Activated CD4-positive, alpha-beta T cell treated with anti-CD3 and anti-CD28 coated beads, Interleukin-2, amount 50 U/mL, for 24 hours (primary cell): ENCODE measurements at regions not wholly inside any gene's neighbourhood (a gene's known extent, or its start where the extent isn't known, plus 50 kb on each side); places are given as distances from the start of the nearest gene placed in this dataset.
"Not testable (repeated sequence)": the region's sequence is repeated elsewhere in the genome, so short reads cannot be mapped to it uniquely, and the experiment has no call there.

ENCODE experiments used
- DNase-seq, 2 donors: peaks; one replicate each; pipeline ENCODE4 v3.0.0-alpha.2; 2020; ENCODE audit warnings: low read depth in 1 of 2, low spot score in 1 of 2

DNA sequence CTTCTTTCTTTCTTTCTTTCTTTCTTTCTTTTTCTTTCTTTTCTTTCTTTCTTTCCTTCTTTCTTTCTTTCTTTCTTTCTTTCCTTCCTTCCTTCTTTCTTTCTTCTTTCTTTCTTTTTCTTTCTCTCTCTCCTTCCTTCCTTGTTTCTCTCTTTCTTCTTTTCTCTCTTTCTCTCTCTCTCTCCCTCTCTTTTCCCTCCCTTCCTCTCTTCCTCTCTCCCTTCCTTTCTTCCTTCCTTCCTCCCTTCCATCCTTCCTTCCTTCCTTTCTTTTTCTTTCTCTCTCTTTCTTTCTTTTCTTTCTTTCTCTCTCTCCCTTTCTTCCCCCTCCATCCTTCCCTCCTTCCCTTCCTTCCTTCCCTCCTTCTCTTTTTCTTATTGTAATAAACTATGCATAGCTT is 105.5 kb downstream of the ZBTB18 start:
- DNase-seq: not testable (repeated sequence)

DNA sequence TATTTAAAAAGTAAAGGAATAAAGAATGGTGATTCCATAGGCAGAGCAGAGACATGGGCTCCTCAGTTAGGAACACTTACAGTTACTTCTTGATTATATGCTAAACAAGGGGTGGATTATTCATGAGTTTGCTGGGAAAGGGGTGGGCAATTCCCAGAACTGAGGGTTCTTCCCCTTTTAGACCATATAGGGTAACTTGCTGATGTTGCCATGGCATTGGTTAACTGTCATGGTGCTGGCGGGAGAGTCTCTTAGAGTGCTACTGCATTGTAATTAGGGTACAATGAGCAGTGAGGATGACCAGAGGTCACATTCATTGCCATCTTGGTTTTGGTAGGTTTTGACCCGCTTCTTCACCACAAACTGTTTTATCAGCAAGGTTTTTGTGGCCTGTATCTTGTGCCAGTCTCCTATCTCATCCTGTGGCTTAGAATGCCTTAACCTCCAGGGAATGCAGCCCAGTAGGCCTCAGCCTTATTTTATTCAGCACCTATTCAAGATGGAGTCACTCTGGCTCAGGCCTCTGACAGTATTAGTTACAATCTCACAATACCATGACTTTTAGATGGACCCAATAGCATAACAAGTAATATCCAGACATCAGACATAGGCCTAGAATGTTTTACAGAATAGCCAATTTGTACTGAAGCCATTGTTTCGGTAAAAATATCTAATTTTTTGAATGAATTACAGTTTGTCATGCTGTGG is 106.8 kb downstream of the ZBTB18 start:
- no peak for DNase-seq

DNA sequence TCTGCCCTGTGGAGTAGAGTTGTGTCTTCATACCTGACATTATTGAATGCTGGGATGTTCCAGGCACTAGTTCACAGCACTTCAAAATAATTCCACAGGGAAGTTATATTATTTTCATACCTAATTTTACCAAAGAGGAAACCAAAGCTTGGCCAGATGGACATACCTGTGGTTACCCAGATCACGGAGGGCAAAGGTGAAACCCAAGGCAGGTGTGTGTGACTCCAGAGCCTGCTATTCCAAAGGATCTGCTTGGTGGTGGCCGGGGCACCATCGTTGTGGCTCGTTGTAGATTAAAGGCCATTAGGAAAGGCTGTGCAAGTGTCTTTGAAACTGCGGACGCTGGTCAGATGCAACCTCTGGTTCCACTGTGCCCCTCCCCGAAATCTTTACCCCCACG is 108.6 kb downstream of the ZBTB18 start:
- DNase-seq: no peak

DNA sequence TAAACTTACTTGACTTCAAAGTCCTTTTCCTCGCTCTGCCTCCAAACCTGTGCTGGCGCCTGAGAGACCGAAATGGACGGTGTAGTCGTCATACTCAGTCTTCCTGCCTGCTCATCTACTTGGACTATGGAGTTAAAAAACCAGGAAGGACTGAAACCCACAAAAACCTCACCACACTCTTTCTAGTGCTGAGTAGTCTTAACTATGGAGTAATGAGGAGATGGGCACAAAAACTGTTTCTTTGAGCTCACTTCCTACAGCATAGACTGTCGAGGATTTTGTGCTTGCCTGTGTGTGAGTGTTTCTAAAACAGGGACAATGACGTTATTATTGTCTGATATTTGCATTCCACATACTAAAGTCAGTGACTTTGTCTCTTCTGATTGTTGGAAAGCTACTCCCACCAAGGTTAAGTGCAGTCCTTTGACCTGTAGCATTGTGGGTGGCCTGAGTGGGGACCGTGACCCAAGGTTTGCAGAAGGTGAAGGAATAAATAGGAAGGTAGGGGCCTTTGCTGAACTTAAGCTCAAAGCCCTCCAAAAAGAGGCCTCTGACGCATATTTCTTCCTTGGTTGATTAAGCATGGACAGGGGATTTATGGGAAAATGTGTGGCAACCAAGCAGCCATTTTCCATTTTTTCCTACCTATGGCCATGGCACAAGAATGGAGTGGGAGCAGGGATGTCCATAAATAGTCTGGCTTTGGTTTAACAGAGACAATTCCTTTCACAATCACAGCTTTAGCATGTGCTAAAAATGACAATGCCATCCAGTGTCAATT is 109.6 kb downstream of the ZBTB18 start:
- no peak for DNase-seq

DNA sequence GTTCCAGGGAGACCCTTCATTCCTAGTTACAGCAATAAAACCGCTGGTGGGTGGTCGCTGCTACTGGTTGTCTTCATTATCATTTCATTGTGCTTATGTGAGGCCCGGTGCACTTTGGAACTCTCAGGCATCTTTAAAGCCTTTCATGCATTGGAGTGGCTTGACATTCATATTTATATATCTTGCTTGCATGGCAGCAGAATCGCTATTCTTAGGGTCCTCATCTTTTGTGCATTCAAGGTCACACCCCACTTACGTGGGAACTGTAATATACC is 110.1 kb downstream of the ZBTB18 start:
- no peak for DNase-seq

DNA sequence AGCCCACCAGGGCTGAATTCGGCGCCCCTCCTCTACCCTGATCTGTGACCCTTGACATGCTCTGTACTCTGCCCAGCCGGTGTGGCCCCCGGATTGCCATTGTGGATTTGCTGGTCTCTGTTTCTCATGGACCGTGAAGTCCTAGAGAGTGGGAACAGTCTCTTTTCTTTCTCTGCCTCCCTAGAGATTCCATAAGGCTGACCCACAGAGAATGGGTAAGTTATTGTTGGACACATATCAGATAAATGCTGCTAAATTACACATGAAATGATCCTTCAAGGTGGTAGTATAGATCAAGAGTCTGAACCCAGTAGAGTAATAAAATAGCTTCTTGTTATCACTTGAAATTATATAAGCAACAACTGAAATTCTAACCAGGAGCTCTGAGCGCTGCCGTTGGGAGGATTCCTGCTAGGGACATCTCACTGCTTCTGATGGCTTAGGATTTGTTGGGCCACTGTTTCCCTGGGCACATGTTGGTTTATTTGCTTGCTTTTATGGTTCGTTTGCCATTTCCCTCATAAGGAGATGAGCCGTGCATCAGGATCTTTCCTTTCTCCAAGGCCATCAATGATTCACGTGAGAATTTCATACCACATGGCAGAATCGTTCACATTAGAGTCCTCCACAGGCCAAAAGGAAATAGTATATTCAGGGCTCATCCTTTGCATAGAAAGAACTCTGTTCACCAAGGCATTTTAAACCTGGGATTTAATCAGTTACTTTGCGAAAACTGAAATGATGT is 111.9 kb downstream of the ZBTB18 start:
- DNase-seq: no peak

DNA sequence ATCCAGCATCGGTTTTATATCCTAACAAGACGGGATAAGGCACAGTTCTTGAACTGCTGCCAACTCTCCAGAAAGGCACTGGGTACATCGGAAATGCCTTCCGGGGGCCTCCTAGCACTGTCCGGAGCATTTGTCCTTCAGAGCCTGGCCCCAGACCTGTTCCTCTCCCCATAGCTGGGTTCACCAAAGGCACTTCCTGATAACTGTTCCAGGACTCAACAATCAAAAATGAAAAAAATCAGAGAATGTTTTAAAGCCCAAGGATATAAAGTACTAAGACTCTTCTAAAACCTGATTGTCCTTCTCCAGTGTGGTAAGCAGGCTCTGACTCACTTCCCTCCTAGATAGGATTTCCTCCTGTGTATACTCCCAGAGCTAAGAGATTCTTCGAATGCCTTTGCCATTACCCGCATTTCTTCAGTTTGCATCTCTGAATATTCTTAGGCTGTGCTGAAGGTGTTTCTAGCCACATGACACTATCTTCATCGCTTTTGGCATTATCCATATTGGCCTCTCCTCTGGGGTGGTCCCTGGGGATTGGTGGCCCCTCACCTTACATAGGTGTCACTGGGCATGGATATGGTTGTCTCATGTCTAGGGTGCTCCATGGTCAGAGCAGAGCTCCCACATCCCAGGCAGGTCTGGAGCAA is 112.9 kb downstream of the ZBTB18 start:
- DNase-seq: no peak

DNA sequence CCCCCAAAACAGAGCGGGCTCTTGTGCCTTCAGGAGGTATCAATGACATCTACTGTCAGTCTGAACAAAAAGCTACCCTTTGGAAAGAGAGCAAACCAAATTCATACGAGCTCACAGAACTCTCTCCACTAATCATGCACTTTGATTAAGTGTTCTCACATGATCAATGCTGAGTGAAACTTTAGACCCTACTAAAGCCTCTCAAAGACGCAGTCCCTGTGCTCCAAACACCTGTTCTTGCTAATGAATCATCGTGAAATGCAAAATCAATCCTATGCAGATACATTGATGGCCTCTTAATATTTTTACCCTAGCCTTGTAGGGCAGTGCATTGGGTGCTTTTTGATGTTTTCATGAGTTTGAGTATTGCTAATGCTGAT is 113.4 kb downstream of the ZBTB18 start:
- DNase-seq: no peak

DNA sequence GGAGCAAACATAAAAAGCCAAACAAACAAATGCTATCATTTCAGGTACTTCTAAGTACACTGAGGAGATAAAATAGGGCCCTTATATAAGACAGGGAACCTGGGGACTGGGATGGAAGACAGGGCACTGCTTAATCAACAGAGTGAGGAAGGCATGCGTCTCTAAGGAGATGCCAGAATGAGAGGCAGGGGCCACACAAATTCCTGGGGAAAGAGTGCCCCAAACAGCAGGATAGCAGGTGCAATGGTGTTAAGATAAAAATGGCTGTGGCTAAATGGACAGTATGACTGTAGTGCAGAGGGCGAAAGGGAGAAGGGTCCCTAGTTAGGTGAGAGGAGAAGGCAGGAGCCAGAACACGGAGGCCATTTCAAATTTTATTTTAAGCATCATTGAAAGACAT is 113.9 kb downstream of the ZBTB18 start:
- DNase-seq: no peak

DNA sequence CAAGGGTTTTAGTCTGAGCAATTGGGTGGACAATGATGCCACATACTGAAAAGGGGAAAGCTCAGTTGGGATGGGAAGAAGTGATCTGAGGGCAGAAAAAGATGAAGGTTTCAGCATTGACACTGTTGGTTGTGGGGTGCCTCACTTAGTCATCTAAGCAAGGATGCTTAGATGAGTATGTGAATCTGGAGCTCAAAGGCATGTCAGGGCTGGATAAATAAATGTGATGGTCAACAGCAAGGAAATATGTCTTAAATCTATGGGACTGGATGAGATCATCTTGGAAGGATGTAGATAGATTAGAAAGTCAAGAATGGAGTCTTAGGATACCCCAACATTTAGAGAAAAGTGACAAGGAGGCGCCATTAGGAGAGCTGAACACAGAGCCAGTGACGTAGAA is 114.6 kb downstream of the ZBTB18 start:
- DNase-seq: no peak

DNA sequence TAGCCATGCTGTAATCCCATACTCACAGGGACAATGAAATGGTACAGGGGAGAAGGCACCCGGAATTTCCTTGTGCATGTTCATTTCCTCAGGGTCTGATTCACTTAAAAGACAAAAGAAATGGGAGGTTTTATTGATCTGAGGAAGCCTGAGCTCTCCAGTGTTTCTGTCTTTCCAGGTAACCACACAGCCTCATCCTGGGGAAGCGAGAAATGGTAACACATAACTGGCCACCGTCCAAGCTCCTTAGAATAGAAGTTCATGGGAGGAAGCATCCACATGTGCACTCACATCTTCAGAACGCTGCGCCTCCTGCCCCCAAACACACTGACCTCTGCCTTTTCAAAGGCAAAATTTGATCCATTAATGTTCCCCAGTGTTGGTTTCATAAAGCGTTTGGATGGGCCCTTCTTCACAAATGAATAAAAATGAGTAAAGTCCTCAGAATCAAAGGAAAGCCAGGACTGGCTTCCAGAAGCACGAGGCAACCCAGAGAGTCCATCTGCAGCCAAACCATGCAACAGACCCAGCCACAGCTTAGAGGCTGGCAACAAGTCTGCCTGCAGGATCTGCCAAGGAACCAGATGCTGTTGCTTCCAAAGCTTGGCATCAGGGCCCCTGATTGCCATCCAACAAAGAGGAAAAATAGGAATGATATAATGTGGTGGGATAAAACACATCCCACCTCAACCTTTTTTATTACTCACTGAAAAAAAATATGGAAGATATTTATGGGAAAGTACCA is 120.3 kb downstream of the ZBTB18 start:
- DNase-seq: no peak

DNA sequence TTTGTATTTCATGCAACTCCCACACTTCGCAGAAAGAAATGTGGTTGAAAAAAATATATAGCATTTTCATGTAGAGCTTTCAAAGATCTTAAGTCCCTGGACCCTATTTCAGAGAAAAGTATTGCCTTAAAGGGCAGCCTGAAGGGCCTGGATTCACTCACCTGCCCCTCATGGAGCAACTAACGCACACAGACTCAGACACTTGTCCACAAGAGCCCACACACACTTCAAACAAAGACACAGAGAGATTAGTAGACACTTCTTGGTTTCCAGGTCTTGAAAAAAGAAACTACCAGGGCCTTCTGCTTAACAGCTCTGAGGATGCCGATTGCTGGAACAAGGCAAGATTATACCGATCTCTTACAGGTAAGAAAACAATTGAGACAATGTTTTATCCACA is 122.2 kb downstream of the ZBTB18 start:
- no peak for DNase-seq

DNA sequence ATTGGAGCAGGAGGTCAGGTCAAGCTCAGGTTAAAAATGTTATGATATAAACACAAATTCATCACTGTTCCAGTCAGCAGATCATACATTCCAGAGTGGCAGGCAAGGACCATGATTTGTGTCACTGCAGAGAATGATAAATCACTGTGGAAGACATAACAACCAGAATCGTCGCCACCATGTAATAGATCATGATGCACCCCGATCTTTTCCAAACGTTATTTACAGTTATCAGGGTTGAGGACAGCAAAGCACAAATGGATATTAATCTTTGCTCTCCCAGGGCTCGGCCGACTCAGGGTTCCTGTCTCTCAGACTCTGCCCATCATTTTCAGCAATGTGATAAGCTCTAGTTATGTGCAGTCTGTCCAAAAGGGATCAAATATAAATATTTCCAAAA is 122.7 kb downstream of the ZBTB18 start:
- no peak for DNase-seq

DNA sequence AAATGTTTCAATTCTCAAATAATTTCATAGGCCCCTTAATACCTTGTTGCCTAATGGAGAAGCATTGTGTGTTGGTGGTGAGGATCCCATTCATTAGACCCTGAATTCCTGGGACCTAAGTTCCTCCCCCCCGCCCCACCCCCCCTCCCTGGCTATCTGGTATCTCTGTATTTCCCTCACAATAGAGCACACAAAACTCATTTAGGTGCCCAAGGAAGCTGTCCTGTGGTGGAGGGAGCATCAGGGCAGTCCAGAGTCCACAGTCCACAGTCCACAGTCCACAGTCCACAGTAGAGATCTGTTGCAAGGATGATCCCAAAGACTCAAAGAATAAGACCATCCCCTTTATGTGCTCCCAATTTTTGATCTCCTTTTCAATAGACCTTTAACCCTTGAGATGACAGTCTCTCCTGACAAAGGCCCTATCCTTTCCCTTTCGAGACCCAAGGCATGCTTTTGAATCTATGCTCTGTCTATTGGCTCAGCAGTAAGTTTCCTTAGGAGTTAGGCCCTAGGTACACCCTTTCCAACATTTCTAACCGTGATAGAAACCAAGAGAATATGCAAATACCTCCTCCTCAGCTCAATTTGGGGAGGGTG is 123.9 kb downstream of the ZBTB18 start:
- no peak for DNase-seq

DNA sequence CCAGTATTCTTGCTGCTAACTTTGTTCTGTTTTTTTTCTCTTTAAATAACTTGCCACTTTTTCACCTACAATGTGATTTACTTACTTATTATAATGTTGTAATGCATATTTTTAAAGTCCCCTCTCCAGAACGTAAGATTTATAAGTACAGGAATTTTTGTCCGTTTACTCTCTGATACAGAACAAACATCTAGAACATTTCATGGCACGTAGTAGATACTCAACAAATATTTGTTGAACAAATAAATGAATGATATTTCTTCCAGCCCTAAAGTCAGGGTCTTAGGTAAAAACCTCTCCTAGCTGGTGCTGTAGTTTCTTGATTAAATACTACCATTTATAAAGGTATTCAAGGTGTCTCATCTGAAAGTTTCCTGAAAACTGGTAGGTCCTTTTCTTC is 125.1 kb downstream of the ZBTB18 start:
- DNase-seq: no peak

DNA sequence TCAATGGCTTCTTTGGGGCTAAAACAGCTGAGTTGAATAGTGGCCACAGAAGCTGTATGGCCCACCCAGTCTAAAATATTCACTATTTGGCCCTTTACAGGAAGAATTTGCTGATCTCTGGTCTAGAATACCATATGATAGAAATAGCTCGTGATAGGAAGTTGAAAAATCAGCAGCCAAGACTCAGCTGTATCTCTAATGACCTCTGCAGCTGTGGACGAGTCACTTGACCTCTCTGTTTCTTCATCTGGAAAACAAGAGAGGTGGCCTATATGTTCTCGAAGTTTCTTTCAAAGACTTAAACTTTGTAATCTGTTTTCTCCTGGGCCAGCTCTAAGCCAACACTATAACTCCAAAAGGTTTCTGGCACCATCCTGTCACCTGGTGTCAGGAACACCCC is 129.2 kb downstream of the ZBTB18 start:
- DNase-seq: no peak

DNA sequence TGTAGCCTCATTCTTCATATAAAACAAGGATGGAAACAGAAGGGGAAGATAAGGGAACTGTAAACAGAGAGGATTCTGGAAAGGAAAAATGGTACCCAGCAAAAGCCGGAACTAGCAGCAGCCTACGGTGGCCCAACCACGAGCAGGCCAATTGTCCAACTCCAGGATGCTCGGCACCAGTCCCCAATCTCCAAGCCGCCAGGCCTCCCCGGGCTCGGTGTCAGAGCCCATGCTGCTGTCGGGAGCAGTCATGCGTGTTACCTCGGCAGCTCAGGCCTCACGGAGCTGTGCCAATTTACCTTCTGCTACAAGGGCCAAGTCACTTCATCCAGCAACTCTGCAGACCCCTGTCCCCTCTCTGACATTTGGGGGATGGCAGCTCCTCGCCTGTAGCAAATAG is 130.8 kb downstream of the ZBTB18 start:
- DNase-seq: no peak

DNA sequence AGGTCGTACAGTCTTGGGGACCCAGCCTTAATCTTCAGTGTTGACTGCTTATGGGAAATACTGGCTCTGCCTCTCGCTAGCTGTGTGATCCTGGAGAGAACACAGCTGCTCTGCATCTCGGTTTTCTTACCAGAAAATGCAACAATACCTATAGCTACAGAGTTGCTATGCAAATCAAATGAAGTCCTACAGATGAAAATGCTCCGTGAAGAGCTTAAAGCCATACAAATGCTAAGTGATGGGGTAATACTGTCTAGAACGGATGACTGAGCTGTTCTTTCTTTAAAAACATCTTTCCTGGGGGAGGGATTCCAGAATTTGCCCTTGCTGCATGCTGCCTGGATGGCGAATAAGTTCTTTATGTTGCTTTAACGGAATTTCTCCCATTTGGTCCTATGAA is 132.0 kb downstream of the ZBTB18 start:
- no peak for DNase-seq

DNA sequence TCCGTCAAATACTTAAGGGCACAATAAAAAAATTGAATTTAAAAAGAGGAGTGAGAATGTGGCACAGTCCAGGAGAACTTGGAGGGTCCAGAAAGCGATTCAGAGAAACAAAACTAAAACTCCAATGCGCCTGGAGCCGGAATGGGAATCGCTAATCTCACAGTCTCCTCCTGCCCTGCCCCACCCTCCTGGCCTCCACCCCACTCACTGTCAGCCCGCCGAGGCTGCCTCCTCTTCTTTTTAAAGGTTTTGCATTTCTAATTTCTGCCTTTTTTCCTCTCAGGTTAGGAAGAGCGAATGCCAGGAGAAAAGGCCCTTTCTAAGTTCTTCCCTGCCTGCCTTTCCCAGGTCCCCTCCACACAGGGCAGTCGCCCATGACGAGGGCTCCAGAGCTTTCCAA is 135.3 kb downstream of the ZBTB18 start:
- DNase-seq: no peak

DNA sequence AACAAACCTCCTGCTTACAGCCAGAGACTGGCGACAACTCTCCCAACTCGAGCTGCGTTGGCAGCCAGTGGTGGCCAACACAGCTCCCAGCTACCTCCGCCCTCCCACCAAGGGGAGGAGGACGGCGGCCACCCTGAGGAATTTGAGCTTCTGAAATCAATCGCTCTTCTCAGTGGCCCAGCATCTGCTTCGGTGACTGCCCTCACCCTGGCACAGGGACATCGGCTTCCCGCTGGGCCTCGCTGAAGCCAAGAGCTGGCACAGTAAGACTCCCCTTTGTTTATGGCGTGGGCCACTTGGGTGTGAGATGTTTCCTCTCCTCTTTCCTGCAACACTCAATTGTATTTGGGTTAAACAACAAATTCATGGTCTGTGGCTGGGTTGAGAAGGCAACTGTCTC is 136.2 kb downstream of the ZBTB18 start:
- no peak for DNase-seq

DNA sequence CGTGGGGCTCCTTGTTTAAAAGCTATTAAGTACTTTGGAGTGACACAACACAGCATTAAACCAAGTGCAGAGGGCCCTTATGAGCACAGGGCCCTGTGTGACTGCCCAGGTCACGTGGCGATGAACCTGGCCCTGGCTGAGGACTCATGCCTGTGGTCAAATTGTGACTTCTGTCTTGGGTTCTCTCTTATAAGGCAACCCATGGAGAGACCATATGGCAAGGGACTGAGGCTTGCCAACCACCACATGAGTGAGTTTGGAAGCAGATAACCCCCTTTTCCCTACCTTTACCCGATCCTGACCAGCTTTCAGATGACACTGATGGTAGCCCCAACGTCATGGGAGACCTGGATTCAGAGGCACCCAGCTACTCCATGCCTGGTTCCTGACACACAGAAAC is 140.5 kb downstream of the ZBTB18 start:
- DNase-seq: no peak
